GM21619 (cell line): ENCODE measurements at regions not wholly inside any gene's neighbourhood (a gene's known extent, or its start where the extent isn't known, plus 50 kb on each side); places are given as distances from the start of the nearest gene placed in this dataset.
A peak's percentile ranks its signal among the peaks of the same experiment; 100 is the strongest.

ENCODE experiments used
- ATAC-seq: cut with Tn5 transposase; IDR thresholded peaks from one replicate; pipeline ENCODE4 v1.9.1; 2021; ENCODE audit not compliant: unreplicated experiment

DNA sequence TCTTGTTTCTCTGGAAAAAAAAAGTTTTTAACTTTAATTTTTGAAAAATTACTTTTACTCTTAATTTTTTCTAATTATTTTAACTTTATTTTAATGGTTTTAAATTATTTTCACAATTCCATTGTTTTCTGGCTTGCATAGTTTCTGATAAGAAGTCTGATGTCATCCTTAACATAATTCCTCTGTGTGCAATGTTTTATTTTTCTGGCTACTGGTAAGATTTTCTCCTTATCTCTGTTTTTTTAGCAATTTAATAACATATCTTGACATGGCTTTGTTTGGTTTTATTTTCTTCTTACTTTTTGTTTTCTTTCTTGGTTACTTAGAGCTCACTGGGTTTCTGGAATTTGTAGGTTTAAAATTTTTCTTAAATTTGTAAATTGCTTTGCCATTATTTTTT lies 114.8 kb downstream of the TBXT start:
- no peak for ATAC-seq

DNA sequence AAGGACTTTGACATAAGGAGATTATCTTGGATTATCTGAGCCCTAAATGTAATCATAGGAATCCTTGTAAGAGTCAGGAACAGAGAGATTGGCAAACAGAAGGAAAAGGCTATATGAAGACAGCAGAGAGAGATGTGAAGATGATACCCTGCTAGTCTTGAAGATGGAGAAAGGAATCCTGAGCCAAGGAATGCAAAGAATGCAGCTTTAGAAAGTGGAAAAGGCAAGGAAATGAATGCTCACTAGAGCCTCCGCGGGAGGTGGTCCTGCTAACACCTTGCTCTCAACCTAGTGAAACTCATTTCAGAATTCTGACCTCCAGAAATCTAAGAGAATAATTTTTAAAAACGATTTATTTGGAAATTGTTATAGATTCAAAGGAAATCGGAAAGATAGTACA lies 117.1 kb downstream of the TBXT start:
- no peak for ATAC-seq

DNA sequence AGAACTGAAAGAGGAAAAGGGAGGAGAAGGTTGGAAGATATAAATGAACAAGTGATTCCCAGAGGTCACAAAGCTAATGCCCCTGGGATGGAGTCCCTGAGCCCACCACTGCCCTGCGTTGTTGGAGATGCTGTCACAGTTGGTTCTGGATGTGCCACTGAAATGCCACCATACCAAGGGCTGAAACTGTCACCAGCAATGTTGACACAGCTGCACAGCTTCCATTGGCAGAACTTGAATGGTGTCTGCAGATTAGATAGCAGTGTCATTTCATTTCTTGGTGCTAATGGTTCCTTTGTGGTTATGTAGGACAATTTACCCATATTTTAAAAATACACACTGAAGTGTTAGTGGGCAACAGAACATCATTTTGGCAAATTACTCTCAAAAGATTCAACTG lies 120.7 kb downstream of the TBXT start:
- no peak for ATAC-seq

DNA sequence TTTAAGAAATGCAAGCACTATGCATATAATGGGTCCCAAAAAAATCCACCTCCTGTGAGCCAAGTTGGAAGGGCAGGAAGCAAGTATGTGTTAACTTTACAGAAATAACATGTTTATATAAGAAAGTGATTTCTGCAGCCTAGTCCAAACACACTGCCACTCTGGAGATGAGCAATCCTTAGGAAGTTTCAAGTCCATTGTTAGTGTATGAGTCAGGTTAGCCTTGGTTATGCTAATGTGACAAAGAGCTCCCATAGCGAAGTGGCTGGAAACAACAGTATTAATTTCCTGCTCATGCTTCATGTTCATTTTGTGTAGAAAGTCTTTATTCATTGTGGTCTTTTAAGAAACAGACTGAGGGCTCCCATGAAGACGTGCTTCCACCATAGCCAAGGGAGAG lies 121.4 kb downstream of the TBXT start:
- ATAC-seq = no peak

DNA sequence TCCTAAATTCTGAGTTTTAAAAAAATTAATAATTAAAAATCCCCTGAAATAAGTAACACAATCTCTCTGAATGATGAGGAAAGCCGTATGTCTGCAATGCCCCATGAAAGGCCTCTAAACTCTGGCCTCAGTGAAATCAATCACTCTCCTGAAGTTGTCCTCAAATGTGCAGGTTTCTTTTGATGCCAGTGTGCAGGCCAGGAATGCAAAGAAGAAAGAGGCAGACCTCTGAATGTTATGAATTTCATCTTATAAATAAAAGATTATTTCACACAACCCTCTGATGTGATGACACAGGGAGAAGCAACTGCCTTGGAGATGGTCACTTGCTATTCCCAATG lies 121.8 kb downstream of the TBXT start:
- no peak for ATAC-seq

DNA sequence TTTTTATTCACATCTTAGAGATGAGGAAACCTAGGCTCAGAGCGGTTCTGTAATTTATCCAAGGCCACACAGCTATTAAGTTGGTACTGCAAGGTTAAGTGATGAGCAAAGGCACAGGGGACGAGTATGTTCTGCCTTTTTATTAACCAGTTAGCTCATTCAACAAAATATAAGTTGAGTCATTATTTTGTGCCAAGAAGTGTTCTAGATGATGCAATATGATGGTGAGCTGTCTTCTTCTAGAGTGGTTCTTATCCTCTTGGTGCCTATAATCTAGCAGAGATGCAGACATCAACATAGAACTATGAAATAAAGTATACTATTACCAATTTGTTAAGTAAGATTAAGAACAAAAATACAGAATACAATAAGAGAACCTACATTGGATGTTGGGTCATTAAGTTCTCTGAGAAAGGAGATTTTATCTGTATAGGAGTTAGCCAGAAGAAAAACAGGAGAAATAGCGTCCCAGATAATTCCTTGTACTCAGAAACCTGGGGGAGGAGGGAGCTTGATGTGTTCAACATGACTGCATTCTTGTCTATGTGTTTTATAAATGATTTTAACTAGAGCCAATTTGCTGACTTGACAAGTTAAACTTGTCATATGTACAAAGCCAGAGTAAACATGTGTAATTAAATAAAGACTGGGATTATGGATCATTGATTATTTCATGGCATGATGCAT lies 122.3 kb downstream of the TBXT start:
- no peak for ATAC-seq

DNA sequence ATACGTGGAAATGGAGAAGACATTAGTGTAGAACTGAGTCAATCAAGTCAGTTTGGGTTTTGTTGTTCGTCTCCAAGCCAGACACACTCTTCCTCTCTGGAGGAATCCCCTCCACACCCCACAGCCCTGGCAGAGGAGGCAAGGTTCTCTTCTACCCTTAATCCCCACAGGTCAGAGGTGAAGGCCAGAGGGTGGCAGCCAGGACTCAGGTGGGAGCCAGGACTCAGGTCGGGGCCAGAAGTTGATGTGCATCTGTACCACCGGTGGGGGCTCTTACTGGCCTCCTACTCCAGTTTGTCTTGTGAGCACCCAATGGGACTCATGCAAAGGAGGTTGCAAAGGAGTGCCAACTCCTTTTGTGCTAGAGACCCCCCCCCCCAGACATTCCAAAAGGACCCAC lies 126.4 kb downstream of the TBXT start:
- ATAC-seq = no peak

DNA sequence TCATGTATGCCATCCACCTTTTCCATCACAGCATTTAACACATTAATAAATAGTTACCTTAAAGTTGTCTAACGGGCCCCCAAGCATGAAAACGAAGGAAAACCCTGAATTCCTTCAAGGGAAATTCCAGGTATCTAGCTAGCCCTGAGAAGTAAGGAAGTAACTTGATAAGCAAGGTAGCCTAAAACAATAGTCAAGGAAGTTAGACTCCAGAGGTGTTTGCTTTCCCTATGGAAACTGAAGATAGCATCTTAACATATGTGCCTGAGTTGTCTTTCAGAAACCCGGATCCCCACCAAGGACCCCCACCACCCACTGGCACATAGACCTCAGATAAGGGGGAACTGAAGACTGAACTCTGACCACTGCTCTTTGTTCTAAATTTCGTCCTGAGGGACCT lies 127.4 kb downstream of the TBXT start:
- ATAC-seq = no peak

DNA sequence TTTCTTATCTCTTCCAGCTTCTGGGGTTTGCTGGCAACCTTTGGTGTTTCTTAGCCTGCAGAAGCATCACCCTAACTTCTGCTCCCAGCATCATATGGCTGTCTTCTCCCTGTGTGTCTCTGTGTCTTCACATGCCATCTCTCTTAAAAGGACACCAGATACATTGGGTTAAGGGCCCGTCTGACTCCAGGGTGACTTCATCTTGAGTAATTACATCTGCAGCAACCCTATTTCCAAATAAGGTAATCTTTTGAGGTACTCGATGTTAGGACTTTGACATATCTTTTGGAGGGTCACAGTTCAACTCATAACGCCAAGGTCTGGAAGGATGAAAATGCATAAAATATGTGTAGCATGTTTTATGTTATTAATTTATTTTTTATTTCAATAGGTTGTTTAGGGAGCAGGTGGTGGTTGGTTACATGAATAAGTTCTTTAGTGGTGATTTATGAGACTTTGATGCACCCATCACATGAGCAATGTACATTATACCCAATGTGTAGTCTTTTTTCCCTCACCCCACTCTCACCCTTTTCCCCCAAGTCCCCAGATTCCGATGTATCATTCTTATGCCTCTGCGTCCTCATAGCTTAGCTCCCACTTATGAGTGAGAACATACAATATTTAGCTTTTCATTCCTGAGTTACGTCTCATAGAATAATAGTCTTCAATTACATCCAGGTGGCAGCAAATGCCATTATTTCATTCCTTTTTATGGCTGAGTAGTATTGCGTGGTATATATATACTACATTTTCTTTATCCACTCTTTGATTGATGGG lies 131.1 kb downstream of the TBXT start:
- ATAC-seq = no peak

DNA sequence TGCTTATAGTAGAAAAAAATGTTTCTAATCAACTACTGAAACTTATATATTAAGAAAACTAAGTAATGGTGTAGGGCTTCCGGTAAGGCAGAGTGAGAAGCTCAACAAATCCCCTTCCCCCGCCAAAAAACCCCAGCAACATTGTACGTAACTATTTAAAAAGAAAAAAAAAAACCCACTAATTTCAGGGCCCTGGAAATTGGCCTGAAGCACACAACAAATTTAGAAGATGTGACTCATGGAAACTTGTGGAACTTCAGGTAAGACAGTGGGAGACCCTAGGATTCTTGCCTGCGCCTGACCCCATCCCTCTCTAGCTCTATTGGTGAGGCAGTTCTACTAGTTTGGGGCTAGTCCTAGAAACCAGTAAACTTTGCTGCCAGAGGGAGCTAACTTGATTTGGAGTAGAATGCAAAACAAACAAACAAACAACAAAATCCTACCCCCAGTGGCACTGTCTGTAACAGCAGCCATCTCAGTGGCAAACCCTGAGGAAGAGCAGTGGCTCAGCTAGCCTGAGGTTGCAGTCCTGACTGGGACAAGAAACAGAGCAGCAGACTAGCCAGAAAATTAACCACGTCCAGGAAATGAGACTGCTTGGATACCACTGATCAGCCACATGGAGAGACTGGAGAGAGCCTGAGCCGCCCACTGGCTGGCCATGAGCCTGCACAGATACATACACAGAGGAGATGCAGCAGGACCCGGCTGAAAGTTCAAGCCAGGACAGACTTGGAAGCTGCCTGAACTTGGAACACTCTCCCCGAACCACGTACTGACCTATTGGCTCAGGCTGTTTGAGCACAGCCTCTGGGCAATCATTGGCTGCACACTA lies 135.1 kb downstream of the TBXT start:
- ATAC-seq = no peak

DNA sequence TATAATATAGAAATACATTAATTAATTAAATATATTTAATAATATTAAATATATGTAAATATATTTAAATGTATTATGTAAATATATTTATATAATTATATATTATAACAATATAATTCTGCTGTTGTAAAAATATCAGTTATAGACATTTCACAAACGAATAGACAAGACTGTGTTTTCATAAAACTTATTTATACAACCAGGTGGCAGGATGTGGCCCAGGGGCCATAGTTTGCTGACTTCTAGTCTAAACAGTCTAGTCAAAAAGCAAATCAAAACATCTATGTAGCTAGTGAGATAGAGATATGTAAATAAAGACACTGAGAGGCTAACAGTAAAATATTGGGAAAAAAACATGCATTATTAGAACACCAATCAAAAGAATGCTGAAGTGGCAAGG lies 136.4 kb downstream of the TBXT start:
- ATAC-seq = no peak

DNA sequence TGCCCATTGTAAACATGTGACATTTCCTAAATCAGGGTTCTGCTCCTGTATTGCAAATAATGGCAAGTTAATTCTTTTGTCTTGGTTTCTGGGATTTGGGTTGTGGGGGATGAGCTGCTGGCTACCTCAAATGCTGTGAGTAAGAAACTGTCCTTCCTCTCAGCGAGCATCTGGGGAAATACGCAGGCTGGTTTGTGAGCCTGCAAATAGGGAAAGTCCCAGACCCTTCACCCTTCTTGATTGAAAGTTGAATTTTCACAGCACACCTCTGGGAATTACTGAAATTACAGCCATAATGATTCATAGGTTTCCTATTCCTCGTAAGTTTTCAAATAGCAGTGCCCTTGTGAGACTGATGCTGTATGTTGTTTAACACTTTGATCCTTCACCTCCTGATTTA lies 138.1 kb downstream of the TBXT start:
- ATAC-seq = peak; percentile 71

DNA sequence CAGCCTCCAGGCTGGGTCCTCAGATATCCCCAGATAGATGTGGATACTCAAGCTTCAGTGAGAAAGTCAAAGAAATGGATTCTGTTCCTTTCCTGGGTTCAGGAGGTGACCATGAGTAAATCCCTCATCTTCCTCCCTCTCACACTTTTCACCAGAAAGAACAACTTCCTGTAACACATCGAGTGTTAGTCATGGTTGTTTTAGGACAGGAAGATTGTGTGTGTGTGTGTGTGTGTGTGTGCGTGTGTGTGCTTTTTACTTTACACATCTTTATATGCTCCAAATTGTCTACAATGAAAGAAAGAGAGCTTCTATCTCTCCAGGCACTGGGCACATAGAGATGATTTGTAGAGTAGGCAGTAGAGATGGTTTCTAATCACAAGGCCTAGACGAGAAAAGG lies 139.9 kb downstream of the TBXT start:
- ATAC-seq = no peak

DNA sequence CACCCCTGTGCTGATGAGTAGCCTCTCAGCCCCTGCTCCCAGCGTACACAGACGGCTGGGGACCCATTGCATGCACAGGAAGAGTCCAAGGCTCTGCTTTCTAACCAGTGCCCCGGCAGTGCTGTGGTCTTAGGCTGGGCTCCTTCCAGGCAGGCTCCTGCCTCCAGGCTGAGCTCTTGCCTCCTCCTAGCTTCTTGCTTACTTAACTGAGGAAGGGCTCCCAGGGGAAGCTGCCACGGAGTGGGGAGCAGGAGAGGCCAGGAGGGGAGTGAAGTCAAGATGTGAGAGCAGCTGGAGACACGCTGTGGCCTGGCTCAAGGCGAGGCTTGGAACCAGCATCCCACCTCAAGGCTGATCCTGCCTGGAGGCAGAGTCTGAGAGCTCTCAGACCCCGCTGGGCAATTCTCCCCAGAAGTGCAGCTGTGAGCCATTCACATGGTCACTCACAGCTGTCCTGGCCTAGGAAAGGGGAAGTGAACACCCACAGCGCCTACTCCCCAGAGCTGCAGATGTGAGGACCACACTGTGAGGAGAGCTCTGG lies 141.0 kb downstream of the TBXT start:
- no peak for ATAC-seq

DNA sequence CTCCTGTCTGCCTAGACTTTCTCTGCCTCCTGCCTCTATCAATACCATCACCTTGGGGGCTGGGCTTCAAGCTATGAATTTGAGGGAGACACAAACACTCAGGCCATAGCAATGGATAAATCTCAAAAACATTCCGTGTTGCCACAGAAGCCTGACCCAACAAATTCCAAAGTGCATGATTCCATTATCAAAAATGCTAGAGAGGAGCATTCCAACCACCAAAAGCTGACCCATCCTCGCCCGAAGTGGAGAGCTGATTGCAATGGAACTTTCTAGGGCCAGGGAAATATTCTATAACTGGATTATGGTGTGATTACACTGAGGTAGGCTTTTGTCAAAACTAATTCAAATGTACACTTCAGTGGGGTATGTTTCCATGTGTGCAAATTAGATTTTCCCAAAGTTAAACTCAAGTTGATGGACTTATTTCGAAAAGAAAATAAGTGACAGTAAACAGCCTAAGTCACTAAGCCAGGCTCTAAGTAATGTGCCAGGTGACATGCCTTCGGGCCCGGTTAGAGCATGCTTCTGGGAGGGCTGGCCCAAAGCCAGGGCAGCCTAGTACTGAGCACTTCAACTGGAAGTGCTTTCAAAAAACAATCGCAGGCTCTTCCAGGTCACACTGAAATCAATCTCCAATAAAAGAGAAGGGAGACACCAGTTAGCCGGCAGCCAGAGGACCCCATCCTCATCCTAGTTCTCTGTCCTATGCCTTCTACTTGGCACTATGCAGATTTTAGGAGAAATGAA lies 142.3 kb downstream of the TBXT start:
- no peak for ATAC-seq

DNA sequence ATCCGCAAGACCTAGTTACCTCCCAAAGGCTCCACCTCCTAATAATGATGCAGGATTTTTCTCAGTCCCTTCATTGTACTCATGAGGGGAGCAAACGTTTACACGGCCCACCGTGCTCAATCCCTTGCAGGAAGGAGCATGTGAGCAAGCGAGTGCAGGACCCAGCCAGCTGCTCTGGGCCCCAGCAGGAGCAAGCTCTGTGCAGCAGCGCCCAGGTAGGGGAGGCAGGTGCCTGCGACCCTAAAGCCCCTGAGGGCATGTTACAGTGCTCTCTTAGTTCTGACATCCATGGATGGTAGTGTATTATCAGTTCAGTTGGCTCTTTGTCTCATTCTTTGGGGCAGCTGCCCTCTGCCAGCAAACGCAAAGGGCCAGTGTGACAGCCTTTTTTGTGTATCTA lies 143.4 kb downstream of the TBXT start:
- ATAC-seq = no peak

DNA sequence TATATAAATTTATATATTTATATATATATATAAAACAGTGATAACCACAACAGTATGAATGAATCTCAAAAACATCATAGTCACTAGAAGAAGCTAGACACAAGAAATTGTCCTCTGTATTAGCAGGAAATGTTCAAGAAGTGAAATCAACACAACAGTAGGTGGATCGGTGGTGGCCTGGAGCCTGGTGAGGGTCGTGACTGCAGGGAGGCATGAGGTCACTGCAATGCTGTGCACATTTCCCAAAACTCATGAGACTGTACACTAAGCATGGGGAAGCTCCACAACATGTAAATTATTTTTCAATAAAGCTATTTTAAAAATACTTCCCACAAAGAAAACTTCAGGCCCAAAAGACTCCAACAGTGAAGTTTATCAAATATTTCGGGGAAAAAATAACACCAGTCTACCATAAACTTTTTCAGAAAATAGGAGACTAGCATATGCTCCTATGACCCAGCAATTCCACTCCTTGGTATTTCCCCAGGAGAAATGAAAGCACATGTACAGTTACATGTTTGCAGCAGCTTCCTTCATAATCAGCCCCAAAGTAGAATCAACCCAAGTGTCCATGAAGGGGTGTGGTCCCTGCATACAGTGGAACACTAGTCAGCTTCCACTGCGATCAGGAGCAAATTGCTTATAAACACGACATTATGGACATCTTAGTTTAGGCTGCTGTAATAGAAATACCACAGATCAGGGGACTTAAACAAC lies 144.2 kb downstream of the TBXT start:
- ATAC-seq = no peak

DNA sequence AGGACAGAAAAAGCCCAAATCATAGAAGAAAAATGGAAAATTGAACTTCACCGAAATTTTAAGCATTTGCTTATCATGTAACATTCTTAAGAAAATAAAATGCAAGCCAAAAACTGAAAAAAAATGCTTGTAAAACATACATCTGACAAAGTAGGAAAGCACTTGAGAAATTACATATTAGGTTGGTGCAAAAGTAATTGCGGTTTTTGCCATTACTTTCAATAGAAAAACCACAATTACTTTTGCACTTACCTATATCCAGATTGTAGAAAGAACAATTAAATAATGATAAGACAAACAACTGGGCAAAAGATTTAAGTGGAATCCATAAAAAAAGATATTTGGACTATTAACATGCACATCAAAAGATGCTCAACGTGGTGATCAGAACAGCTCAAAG lies 146.2 kb downstream of the TBXT start:
- no peak for ATAC-seq

DNA sequence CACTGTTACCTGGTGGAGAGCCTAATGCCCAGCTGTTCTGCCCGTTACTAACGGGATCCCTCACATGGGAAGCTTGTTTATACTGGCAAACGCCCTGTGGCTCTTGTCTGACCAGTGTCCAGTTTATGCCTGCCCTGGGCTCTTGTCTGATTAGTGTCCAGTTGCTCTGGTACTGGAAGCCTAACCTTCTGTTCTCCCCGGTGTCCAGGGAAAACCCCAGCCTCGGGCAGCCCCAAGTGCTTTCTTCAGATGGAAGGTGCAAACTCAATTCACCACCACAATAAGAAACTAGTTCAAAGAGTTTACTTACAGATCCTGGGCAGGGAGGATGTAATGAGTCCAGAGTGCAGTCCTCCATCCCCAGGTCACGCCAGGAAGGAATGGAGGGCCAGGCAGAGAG lies 148.4 kb downstream of the TBXT start:
- no peak for ATAC-seq

DNA sequence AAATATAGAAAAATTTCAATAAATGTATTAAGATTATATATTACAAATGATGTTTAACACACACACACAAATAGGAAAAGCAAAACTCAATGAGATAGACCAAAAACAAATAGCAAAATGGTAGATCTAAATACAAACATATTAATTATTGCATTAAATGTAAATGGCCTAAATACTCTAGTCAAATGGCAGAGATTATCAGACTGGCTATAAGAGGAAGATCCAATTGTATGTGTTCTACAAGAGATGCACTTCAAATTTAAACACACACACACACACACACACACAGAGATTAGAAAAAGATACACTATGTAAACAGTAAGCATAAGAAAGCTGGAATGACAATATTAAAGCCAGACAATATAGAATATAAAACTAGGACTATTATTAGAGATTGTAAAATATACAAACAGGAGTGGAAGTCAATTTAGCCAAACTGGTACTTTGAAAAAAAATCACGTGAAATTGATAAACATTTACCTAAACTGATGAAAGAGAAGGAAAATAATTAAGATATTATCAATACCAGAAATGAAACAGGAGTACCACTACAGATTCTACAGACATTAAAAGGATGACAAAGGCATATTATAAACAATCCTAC lies 150.5 kb downstream of the TBXT start:
- ATAC-seq = no peak
